ENCODE measurements at regions not wholly inside any gene's neighbourhood (a gene's known extent, or its start where the extent isn't known, plus 50 kb on each side); places are given as distances from the start of the nearest gene placed in this dataset.

DNA sequence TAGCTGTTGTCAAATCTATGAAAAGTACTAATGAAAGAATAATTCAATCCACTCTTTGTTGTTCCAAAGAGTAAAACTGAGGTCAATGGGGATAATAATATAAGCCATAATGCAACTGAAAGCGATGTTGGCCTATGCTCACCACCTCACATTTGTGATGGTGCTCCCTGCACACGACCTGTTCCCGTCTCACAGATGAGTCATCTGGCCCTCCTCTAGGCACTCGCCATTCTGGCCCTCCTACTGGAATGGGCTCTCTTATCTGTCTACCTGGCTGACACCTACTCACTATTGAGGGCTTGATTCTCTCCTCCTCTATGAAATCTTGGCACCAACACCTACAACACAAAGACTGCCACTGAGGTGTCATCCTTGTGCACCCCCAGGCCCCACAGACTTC, 585.9 kb upstream of the ID2 start:
- TF ChIP-seq, protein P1, sequence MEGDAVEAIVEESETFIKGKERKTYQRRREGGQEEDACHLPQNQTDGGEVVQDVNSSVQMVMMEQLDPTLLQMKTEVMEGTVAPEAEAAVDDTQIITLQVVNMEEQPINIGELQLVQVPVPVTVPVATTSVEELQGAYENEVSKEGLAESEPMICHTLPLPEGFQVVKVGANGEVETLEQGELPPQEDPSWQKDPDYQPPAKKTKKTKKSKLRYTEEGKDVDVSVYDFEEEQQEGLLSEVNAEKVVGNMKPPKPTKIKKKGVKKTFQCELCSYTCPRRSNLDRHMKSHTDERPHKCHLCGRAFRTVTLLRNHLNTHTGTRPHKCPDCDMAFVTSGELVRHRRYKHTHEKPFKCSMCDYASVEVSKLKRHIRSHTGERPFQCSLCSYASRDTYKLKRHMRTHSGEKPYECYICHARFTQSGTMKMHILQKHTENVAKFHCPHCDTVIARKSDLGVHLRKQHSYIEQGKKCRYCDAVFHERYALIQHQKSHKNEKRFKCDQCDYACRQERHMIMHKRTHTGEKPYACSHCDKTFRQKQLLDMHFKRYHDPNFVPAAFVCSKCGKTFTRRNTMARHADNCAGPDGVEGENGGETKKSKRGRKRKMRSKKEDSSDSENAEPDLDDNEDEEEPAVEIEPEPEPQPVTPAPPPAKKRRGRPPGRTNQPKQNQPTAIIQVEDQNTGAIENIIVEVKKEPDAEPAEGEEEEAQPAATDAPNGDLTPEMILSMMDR (IDR thresholded peaks at IDR 0.05; ENCODE audit: low read depth, low read length, poor library complexity, severe bottlenecking), result no peak
- no peak for TF ChIP-seq EZH2phosphoT487 (IDR thresholded peaks at IDR 0.05; ENCODE audit: borderline replicate concordance, low read length)

All from DOHH2 (cell line).